ENCODE measurements at regions not wholly inside any gene's neighbourhood (a gene's known extent, or its start where the extent isn't known, plus 50 kb on each side); places are given as distances from the start of the nearest gene placed in this dataset.

- DNase-seq, result no peak
These were observed 89.9 kb upstream of the MAOA start for GRCh38 chrX:43566170-43566569.

- no peak for DNase-seq
These were observed 82.6 kb upstream of the MAOA start for GRCh38 chrX:43573441-43574015.

GRCh38 chrX:43580621-43581020 is 75.5 kb upstream of the MAOA start:
- DNase-seq, result no peak

GRCh38 chrX:43581167-43581566 is 74.9 kb upstream of the MAOA start:
- no peak for DNase-seq

GRCh38 chrX:43581888-43582539 is 74.1 kb upstream of the MAOA start:
- no peak for DNase-seq

- DNase-seq, result no peak
These were observed 73.6 kb upstream of the MAOA start for GRCh38 chrX:43582540-43582913.

- no peak for DNase-seq
These were observed 70.2 kb upstream of the MAOA start for GRCh38 chrX:43585922-43586321.

GRCh38 chrX:43586830-43587229 is 69.3 kb upstream of the MAOA start:
- DNase-seq, result no peak

GRCh38 chrX:43589735-43590134 is 66.4 kb upstream of the MAOA start:
- no peak for DNase-seq

- DNase-seq, result no peak
These were observed 65.9 kb upstream of the MAOA start for GRCh38 chrX:43590150-43590549.

- DNase-seq, result no peak
These were observed 63.5 kb upstream of the MAOA start for GRCh38 chrX:43592597-43592996.

GRCh38 chrX:43595931-43596330 is 60.2 kb upstream of the MAOA start:
- no peak for DNase-seq

GRCh38 chrX:43604753-43605152 is 51.3 kb upstream of the MAOA start:
- no peak for DNase-seq

GRCh38 chrX:43605351-43605750 is 50.7 kb upstream of the MAOA start:
- no peak for DNase-seq
